Lower leg skin (tissue), 4 donors: ENCODE measurements at regions not wholly inside any gene's neighbourhood (a gene's known extent, or its start where the extent isn't known, plus 50 kb on each side); places are given as distances from the start of the nearest gene placed in this dataset.

Source experiments
- DNase-seq, 2 donors: peaks; one replicate each; pipeline ENCODE4 v3.0.0-alpha.2; 2019; ENCODE audit warnings: low spot score in 2 of 2
- H3K4me3 ChIP-seq: fragments of 200-600 bp; sonication (generic); 2 replicates; pipeline ENCODE4 v1.5.1; 2017; ENCODE audit warnings: mild to moderate bottlenecking, low read depth; ENCODE audit not compliant: poor library complexity, severe bottlenecking
- POLR2A ChIP-seq, 2 donors: fragments of 450-650 bp; IDR thresholded peaks; one replicate each; pipeline ENCODE4 v1.6.1; 2016 to 2017; ENCODE audit warnings: antibody characterized with exemption in 2 of 2, mild to moderate bottlenecking in 1 of 2, moderate library complexity in 1 of 2
- WGBS, 2 donors: methylation state at CpG; one replicate each; pipeline ENCODE4 v1.1.5; 2018; 5-methylcytosine and 5-hydroxymethylcytosine counted together
- intact Hi-C: fragments of 100-400 bp; cut with DNase I; formaldehyde crosslinking; loops from one replicate; pipeline ENCODE4 v1.15.0; 2023; ENCODE audit warnings: low total_unique reads
- TF ChIP-seq, protein P1 (sequence below), 3 donors: fragments of 450-650 bp; IDR thresholded peaks; one replicate each; pipeline ENCODE4 v1.5.1; 2016; ENCODE audit warnings: antibody characterized with exemption in 3 of 3, mild to moderate bottlenecking in 3 of 3, moderate library complexity in 2 of 3

DNA sequence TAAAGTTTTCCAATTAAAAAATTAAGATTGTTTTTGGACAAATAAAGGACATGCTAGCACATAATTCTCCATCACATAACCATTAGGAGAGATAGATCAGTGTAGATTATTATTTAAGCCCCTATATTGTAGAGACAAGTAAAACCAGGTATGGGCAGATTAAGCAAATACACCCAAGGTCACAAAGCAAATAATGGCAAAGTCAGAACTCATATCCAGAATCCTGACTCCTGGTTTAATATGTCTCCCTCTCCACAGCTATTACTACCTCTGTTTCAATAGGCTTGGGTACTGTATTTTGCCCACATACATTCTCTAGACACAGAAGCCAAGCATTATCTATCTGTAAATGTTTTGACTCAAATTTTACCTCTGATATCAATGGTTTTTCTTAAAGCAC, 282.3 kb downstream of the EPHA4 start:
- H3K4me3 ChIP-seq = no peak overlapping the region
- no peak for DNase-seq
- TF ChIP-seq POLR2A (IDR thresholded peaks at IDR 0.05) = no peak
- TF ChIP-seq, protein P1, sequence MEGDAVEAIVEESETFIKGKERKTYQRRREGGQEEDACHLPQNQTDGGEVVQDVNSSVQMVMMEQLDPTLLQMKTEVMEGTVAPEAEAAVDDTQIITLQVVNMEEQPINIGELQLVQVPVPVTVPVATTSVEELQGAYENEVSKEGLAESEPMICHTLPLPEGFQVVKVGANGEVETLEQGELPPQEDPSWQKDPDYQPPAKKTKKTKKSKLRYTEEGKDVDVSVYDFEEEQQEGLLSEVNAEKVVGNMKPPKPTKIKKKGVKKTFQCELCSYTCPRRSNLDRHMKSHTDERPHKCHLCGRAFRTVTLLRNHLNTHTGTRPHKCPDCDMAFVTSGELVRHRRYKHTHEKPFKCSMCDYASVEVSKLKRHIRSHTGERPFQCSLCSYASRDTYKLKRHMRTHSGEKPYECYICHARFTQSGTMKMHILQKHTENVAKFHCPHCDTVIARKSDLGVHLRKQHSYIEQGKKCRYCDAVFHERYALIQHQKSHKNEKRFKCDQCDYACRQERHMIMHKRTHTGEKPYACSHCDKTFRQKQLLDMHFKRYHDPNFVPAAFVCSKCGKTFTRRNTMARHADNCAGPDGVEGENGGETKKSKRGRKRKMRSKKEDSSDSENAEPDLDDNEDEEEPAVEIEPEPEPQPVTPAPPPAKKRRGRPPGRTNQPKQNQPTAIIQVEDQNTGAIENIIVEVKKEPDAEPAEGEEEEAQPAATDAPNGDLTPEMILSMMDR (IDR thresholded peaks at IDR 0.05) = no peak
- intact Hi-C loops = no loop called here

DNA sequence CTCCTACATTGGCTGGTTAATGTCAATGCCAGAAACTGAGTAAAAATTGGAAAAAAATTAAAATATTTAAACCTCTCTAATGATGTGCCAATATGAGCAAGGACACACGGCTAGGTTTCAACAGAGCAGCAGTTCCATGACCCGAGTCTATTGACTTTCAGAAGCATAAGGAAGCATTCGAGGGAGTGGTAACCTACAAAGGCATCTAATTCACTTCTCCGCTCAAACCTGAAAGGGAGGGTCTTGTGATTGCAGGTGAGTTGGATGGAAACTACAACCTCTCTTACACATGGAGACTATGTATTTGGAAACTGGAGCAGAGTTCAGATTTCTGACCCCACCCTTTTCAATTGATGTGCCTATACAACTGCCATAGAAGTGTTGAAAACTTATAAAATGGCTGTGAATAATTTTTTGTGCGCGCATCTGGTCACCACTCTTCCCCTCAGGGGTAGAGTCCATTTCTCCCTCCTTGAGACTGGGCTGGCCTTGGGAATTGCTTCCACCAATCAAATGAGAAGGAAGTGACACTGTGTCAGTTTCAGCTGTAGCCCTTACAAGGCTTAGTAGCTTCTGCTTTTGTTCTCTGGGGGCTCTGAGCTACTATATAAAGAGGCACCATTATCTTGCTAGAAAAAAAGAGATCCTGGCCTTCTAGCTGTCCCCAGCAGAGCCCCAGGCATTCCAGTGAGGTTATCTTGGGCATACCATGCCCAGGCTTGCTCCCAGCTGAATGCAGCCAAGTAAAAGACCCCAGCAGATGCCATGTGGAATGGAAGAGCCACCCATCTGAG, 278.0 kb downstream of the EPHA4 start:
- no peak overlapping the region for H3K4me3 ChIP-seq
- no peak for TF ChIP-seq POLR2A (IDR thresholded peaks at IDR 0.05)
- TF ChIP-seq, protein P1 (IDR thresholded peaks at IDR 0.05) = no peak
- WGBS, 2 donors = 81 to 83% methylated on average over 6 of the region's 6 CpGs
- intact Hi-C loops = no loop called here
- no peak for DNase-seq

DNA sequence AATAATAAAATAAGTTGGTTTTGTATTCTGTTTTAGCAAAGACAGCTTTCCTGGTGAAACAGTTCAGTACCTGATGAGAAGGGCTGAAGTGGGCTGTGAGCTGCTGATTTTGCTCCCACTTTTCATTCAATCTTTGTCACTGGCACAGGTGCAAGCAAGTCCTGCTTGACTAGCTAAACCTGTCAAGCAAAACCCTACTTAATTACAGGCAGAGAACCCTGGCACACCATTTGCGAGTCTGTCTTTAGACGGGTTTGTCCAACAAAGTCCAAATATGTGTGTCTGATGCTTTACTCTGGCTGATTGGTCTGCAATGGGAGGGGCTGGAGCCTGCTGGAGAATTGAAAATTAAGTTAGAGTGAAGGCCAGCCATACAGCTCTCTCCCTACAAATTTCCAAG, 267.2 kb downstream of the EPHA4 start:
- intact Hi-C loops = no loop called here
- no peak for DNase-seq
- TF ChIP-seq POLR2A (IDR thresholded peaks at IDR 0.05) = no peak
- TF ChIP-seq, protein P1 (IDR thresholded peaks at IDR 0.05) = no peak
- WGBS, 2 donors = 39 to 62% methylated on average over 2 of the region's 2 CpGs
- H3K4me3 ChIP-seq = no peak overlapping the region

DNA sequence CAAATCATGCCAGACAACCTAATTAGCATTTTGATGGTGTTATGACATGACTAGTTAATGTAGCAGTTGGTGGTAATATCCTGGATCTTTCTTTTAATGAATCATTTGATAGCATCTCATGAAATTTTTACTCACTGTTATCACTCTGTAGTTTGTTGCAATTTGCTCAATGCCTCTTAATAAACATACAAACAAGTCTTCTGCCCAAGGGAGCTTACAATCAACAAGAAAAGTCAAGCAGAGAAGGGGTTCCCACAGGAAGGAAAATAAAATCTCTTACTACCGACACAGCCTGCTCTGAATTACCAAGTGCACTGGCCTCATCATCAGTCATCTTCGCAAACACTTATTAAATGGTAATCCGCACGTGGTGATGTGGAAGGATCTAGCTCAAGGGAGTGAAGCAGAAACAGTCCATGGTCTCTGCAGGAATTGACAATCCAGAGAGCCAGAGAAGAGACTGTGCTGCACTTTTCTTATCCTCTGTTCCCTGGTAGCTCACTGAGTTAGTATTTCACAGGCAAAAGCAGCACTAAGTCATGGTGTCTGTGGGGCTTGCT, 263.5 kb downstream of the EPHA4 start:
- DNase-seq = no peak
- no peak overlapping the region for H3K4me3 ChIP-seq
- 88 to 89% methylated on average over 4 of the region's 4 CpGs for WGBS, 2 donors
- TF ChIP-seq, protein P1 (IDR thresholded peaks at IDR 0.05) = no peak
- TF ChIP-seq POLR2A (IDR thresholded peaks at IDR 0.05) = no peak
- intact Hi-C loops = no loop called here

DNA sequence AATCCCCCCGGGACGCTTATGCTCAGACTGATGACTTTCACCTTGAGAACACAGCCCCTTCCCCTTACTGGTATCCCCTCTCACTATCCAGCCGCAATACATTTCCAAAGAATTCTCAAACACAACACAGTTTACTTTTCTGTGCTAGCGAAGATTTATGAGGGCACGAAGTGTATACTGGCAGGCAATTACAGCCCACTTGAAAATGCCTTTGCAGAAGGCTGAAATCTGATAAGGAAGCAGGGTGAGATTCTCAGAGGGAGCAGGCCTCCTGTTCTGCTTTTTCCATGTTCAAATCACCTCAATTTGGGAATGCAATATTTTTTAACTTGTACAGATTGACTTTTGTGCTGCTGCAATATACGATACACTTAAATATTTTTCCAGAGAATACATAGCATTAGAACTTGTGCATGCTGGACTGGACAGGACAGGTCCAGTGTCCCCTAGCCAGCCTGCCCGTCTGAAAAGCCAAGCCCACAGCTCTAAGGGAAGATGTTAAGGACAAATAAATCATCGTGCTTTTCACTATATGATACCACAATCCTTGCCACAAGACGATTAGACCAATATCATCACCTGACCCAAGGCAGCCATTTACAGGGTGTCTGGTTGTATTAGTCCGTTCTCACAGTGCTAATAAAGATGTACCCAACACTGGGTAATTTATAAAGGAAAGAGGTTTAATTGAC, 262.1 kb downstream of the EPHA4 start:
- no peak for DNase-seq
- TF ChIP-seq POLR2A (IDR thresholded peaks at IDR 0.05) = no peak
- TF ChIP-seq, protein P1 (IDR thresholded peaks at IDR 0.05) = no peak
- intact Hi-C loops = no loop called here
- 85 to 90% methylated on average over 10 of the region's 10 CpGs for WGBS, 2 donors
- H3K4me3 ChIP-seq = no peak overlapping the region
